SK-N-SH treated with all-trans-retinoic acid at 6 μM for 48 hours (cell line): ENCODE measurements at regions not wholly inside any gene's neighbourhood (a gene's known extent, or its start where the extent isn't known, plus 50 kb on each side); places are given as distances from the start of the nearest gene placed in this dataset.

ENCODE experiments used
- ATAC-seq: fragments of 200-7000 bp; cut with Tn5 transposase; 3 replicates; pipeline ENCODE4 v1.9.1; 2020; ENCODE audit warnings: mild to moderate bottlenecking, moderate library complexity
- BACH2 ChIP-seq: fragments of 250-450 bp; sonication (Bioruptor Pico); IDR thresholded peaks from 2 replicates; pipeline ENCODE4 v1.9.0; 2021; ENCODE audit warnings: mild to moderate bottlenecking, borderline replicate concordance
- CSDC2 ChIP-seq: fragments of 250-450 bp; sonication (Bioruptor Pico); IDR thresholded peaks from 2 replicates; pipeline ENCODE4 v1.5.0; 2020; ENCODE audit warnings: mild to moderate bottlenecking, moderate library complexity
- GLIS3 ChIP-seq: fragments of 250-450 bp; sonication (Bioruptor Pico); IDR thresholded peaks from 2 replicates; pipeline ENCODE4 v1.5.0; 2020; ENCODE audit warnings: mild to moderate bottlenecking, moderate library complexity
- ISL1 ChIP-seq: fragments of 250-450 bp; sonication (Bioruptor Pico); IDR thresholded peaks from 2 replicates; pipeline ENCODE4 v2.1.2; 2022; ENCODE audit warnings: mild to moderate bottlenecking, moderate library complexity
- OSR1 ChIP-seq: fragments of 250-450 bp; sonication (Bioruptor Pico); IDR thresholded peaks from 2 replicates; pipeline ENCODE4 v1.8.0; 2022; ENCODE audit warnings: moderate library complexity, mild to moderate bottlenecking, inconsistent platforms
- PPARA ChIP-seq: fragments of 250-450 bp; sonication (Bioruptor Pico); IDR thresholded peaks from 2 replicates; pipeline ENCODE4 v1.5.0; 2020; ENCODE audit warnings: mild to moderate bottlenecking, borderline replicate concordance
- RARB ChIP-seq: fragments of 250-450 bp; sonication (Bioruptor Pico); IDR thresholded peaks from 2 replicates; pipeline ENCODE4 v1.8.0; 2021; ENCODE audit warnings: mild to moderate bottlenecking, moderate library complexity
- TCF4 ChIP-seq: fragments of 250-450 bp; sonication (Bioruptor Pico); IDR thresholded peaks from 2 replicates; pipeline ENCODE4 v1.8.0; 2021; ENCODE audit warnings: mild to moderate bottlenecking, moderate library complexity, borderline replicate concordance
- ZFP30 ChIP-seq: fragments of 450-650 bp; formaldehyde crosslinking; IDR thresholded peaks from 2 replicates; pipeline ENCODE4 v1.5.0; 2022; ENCODE audit warnings: mild to moderate bottlenecking, moderate library complexity
- ZNF565 ChIP-seq: fragments of 450-650 bp; formaldehyde crosslinking; conservative IDR thresholded peaks from 2 replicates; pipeline ENCODE4 v1.5.0; 2020; ENCODE audit warnings: low read depth, mild to moderate bottlenecking, moderate library complexity
- ZNF70 ChIP-seq: fragments of 450-650 bp; formaldehyde crosslinking; IDR thresholded peaks from 2 replicates; pipeline ENCODE4 v1.5.0; 2020; ENCODE audit warnings: mild to moderate bottlenecking, moderate library complexity
- TF ChIP-seq, protein P1 (sequence below): fragments of 250-450 bp; sonication (Bioruptor Pico); IDR thresholded peaks from 2 replicates; pipeline ENCODE4 v1.8.0; 2021; ENCODE audit warnings: low read depth, mild to moderate bottlenecking, moderate library complexity, borderline replicate concordance
- TF ChIP-seq, protein P2 (sequence below): fragments of 250-450 bp; sonication (Bioruptor Pico); IDR thresholded peaks from 2 replicates; pipeline ENCODE4 v1.5.0; 2020; ENCODE audit warnings: mild to moderate bottlenecking, moderate library complexity
- TF ChIP-seq, protein P3 (sequence below): fragments of 250-450 bp; sonication (Bioruptor Pico); IDR thresholded peaks from 2 replicates; pipeline ENCODE4 v1.5.1; 2021; ENCODE audit warnings: mild to moderate bottlenecking, moderate library complexity
- TF ChIP-seq, protein P4 (sequence below): fragments of 250-450 bp; sonication (Bioruptor Pico); IDR thresholded peaks from 2 replicates; pipeline ENCODE4 v1.8.0; 2020; ENCODE audit warnings: mild to moderate bottlenecking, moderate library complexity, borderline replicate concordance

DNA sequence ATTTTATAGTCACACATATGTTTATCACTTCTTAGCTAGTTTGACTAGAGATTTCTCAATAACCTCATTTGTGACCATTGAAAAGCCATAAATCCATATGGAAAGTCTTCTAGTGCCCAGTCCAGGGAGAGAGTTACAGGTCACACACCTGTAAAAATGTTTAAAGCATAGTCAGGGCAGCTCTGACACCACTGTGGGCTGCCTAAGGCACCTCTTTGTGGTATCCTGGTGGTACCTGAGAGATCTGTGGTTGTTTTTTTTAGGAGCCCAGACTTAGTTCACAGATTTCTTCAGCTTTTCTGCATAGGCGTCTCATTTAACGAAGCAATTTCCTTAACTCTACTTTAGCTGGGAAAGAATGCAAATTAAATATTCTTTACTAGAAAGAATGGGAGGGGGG is 186.6 kb downstream of the CENPW start:
- TF ChIP-seq, protein P1, sequence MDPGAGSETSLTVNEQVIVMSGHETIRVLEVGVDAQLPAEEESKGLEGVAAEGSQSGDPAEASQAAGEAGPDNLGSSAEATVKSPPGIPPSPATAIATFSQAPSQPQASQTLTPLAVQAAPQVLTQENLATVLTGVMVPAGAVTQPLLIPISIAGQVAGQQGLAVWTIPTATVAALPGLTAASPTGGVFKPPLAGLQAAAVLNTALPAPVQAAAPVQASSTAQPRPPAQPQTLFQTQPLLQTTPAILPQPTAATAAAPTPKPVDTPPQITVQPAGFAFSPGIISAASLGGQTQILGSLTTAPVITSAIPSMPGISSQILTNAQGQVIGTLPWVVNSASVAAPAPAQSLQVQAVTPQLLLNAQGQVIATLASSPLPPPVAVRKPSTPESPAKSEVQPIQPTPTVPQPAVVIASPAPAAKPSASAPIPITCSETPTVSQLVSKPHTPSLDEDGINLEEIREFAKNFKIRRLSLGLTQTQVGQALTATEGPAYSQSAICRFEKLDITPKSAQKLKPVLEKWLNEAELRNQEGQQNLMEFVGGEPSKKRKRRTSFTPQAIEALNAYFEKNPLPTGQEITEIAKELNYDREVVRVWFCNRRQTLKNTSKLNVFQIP (CRISPR knock-in tag): no peak
- TF ChIP-seq OSR1 (CRISPR knock-in tag): no peak
- no peak for TF ChIP-seq GLIS3 (CRISPR knock-in tag)
- TF ChIP-seq PPARA (CRISPR knock-in tag): no peak
- no peak for TF ChIP-seq ZNF70
- no peak for TF ChIP-seq ZFP30 (CRISPR knock-in tag)
- TF ChIP-seq, protein P2, sequence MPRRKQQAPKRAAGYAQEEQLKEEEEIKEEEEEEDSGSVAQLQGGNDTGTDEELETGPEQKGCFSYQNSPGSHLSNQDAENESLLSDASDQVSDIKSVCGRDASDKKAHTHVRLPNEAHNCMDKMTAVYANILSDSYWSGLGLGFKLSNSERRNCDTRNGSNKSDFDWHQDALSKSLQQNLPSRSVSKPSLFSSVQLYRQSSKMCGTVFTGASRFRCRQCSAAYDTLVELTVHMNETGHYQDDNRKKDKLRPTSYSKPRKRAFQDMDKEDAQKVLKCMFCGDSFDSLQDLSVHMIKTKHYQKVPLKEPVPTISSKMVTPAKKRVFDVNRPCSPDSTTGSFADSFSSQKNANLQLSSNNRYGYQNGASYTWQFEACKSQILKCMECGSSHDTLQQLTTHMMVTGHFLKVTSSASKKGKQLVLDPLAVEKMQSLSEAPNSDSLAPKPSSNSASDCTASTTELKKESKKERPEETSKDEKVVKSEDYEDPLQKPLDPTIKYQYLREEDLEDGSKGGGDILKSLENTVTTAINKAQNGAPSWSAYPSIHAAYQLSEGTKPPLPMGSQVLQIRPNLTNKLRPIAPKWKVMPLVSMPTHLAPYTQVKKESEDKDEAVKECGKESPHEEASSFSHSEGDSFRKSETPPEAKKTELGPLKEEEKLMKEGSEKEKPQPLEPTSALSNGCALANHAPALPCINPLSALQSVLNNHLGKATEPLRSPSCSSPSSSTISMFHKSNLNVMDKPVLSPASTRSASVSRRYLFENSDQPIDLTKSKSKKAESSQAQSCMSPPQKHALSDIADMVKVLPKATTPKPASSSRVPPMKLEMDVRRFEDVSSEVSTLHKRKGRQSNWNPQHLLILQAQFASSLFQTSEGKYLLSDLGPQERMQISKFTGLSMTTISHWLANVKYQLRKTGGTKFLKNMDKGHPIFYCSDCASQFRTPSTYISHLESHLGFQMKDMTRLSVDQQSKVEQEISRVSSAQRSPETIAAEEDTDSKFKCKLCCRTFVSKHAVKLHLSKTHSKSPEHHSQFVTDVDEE (CRISPR knock-in tag): no peak
- no peak for TF ChIP-seq TCF4 (CRISPR knock-in tag)
- no peak for TF ChIP-seq CSDC2 (CRISPR knock-in tag)
- no peak for TF ChIP-seq ISL1 (CRISPR knock-in tag)
- TF ChIP-seq RARB: no peak
- TF ChIP-seq, protein P3, sequence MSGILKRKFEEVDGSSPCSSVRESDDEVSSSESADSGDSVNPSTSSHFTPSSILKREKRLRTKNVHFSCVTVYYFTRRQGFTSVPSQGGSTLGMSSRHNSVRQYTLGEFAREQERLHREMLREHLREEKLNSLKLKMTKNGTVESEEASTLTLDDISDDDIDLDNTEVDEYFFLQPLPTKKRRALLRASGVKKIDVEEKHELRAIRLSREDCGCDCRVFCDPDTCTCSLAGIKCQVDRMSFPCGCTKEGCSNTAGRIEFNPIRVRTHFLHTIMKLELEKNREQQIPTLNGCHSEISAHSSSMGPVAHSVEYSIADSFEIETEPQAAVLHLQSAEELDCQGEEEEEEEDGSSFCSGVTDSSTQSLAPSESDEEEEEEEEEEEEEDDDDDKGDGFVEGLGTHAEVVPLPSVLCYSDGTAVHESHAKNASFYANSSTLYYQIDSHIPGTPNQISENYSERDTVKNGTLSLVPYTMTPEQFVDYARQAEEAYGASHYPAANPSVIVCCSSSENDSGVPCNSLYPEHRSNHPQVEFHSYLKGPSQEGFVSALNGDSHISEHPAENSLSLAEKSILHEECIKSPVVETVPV: no peak
- TF ChIP-seq, protein P4, sequence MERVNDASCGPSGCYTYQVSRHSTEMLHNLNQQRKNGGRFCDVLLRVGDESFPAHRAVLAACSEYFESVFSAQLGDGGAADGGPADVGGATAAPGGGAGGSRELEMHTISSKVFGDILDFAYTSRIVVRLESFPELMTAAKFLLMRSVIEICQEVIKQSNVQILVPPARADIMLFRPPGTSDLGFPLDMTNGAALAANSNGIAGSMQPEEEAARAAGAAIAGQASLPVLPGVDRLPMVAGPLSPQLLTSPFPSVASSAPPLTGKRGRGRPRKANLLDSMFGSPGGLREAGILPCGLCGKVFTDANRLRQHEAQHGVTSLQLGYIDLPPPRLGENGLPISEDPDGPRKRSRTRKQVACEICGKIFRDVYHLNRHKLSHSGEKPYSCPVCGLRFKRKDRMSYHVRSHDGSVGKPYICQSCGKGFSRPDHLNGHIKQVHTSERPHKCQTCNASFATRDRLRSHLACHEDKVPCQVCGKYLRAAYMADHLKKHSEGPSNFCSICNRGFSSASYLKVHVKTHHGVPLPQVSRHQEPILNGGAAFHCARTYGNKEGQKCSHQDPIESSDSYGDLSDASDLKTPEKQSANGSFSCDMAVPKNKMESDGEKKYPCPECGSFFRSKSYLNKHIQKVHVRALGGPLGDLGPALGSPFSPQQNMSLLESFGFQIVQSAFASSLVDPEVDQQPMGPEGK (CRISPR knock-in tag): no peak
- no peak for TF ChIP-seq BACH2 (CRISPR knock-in tag)
- TF ChIP-seq, all 23 proteins: peak for 0
- no peak for ATAC-seq

DNA sequence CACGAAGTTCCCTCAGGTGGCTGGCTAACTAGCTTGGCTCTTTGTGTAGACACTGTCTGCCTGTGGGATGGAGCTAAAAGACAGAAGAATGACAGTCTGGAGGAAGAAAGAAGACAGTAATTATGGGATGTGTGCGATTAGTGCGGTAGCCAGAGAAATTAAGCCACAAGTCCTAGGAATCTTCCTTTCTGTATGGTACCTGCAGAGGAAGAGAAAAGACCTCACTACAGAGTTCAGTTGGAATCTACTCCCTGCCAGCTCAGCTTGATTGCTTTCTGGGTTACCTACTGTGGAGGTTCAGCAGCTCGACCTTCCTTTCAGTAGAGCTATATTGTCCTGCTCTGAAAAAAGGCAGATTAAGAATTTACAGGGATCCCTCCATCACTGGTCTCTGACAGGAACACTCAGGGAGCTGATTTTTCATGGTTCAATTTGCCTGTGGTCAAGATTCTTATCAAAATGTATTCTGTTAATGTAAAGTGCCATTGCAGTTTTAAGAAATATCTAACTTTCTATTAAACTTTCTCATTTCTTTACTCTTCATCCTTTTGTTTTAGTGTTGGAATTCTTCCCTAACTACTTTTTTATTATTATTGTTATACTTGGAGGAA is 187.2 kb downstream of the CENPW start:
- TF ChIP-seq PPARA (CRISPR knock-in tag): no peak
- TF ChIP-seq ISL1 (CRISPR knock-in tag): no peak
- TF ChIP-seq, protein P4 (CRISPR knock-in tag): no peak
- no peak for ATAC-seq

DNA sequence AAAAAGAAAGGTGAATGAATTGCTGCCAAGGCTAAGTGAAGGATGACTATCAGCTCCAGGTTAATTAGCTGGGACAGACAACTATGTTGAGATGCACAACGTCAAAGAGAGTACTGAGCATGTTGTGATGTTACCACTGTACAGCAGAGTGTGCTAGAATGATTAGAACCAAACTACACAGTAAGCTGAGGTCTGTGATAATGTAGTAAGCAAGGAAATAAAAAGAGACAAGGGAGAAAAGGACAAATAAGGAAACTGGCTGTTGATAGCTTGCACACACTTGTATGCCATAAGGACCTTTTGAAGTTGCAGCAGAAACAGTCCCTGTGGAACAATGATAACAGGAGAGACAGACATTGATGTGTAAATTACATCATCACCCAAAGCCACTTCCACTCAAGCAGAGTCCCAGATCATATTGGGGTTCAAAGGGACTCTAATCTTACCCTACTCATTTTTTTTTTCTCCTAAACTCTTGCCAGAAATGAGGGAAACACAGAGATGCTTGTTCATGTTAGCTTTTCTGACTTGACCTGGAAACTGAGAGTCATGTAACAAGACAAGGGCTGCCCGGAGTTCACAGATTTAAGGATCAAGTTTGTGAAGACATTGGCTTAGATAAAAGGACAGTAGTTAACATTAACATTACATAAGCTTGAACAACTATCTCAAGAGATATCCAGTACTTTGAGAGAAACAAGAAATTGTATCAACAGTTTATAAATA is 189.9 kb downstream of the CENPW start:
- ATAC-seq: no peak
- no peak for TF ChIP-seq ZNF70
- no peak for TF ChIP-seq ISL1 (CRISPR knock-in tag)
- TF ChIP-seq, protein P2 (CRISPR knock-in tag): no peak
- TF ChIP-seq CSDC2 (CRISPR knock-in tag): no peak
- no peak for TF ChIP-seq ZFP30 (CRISPR knock-in tag)
- TF ChIP-seq ZNF565 (CRISPR knock-in tag): no peak
